ENCODE measurements at regions not wholly inside any gene's neighbourhood (a gene's known extent, or its start where the extent isn't known, plus 50 kb on each side); places are given as distances from the start of the nearest gene placed in this dataset.

GRCh38 chr3:182052332-182052731, 340.6 kb downstream of the SOX2 start:
- in situ Hi-C loops (cut with MboI; ENCODE audit: low sequenced_read_pairs) = no loop called here

GRCh38 chr3:182052757-182053156, 341.0 kb downstream of the SOX2 start:
- in situ Hi-C loops (cut with MboI; ENCODE audit: low sequenced_read_pairs) = no loop called here

DNA sequence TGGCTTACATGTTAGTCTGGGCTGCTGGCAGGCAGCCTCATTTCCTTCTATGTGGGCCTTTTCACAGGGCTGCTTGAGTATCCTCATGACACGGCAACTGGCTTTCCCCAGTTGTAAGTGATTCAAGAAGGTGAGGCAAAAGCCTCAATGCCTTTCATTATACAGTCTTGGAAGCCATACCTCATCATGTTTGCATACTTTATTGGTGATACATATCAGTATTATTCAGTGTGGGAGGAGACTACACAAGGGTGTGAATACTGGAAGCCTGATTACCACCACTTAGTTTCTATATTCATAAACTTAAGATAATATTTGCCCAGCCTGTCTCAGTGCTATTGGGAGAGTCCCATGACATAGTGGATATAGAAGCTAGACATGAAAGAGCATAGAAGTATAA, 346.8 kb downstream of the SOX2 start:
- in situ Hi-C loops (cut with MboI; ENCODE audit: low sequenced_read_pairs) = no loop called here

GRCh38 chr3:182063742-182064141, 352.0 kb downstream of the SOX2 start:
- in situ Hi-C loops (cut with MboI; ENCODE audit: low sequenced_read_pairs) = no loop called here

DNA sequence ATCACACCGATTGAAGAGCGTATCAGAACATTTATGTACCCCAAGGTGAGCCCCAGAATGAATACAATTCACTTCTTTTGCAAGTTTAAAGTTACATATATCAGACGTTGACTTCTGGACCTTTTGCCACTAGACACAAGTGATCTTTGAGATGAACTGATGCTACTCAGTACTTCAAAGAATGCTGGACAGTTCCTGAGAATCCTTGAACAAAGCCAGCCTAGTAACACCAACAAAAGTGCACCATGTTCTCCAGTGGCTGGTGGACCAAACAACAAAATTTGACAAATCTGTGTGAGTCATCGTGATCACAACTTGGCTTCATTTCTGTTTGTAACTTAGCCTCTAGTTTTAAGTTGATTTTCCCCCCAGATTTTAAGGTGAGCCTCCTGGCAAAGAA, 355.7 kb downstream of the SOX2 start:
- in situ Hi-C loops (cut with MboI; ENCODE audit: low sequenced_read_pairs) = no loop called here

DNA sequence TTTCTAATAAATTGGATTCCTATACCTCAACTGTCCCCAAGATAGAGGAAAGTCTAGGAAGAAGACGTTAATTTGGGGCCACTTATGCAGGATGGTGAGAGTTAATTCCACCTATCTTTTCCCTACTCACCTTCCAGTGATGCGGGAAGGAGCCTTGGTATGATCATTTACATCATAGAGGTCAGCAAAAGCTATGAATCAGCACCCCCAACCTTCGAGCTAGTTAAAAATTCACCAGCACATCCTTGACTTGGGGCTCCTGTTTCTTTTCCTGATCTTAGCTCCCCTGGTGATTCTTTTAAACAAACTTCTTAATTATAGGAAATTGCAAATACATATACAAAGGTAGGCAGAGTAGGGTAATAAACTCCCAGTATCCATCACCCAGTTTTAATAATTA, 366.6 kb downstream of the SOX2 start:
- in situ Hi-C loops (cut with MboI; ENCODE audit: low sequenced_read_pairs) = no loop called here

- in situ Hi-C loops (cut with MboI; ENCODE audit: low sequenced_read_pairs) = no loop called here
Measured at GRCh38 chr3:182078929-182079328, 367.2 kb downstream of the SOX2 start.

DNA sequence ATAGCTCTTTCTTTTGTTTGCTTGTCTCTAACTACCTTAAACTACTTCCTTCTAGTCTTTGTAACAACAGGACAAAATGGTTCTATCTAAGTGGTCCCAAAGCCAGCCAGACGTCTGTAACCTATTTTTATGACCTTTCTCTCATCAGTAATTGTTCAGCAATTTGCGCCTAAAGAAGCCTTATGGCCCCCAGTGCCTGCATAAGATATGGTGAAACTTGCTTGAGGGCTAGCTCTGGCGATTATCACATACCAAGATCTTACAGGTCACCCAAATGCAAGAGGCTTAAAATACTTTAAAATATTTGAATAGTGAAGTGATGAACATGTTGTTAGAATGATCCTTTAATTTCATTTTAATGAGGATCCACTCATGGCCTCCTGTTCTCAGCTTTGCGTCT, 369.4 kb downstream of the SOX2 start:
- in situ Hi-C loops (cut with MboI; ENCODE audit: low sequenced_read_pairs) = no loop called here

DNA sequence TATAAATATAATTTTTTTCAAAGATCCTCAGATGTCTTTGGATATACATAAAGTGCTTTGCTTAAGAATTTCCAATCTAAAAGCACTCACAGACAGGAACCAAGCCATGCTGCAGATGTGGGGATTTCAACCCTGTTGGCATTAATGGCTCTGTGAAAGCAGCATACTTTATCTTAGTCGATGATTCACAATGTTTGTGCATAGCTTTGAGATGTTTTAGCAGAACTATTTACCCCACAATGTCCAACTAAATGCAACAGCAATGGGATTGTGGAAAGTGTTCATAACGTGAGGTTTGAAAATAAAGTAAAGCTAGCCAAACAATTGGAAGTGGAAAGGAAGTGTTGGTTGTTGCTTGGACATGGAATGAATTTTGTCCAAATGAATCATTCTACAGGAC, 371.4 kb downstream of the SOX2 start:
- in situ Hi-C loops (cut with MboI; ENCODE audit: low sequenced_read_pairs) = no loop called here

- in situ Hi-C loops (cut with MboI; ENCODE audit: low sequenced_read_pairs) = no loop called here
Measured at GRCh38 chr3:182092662-182093262, 381.0 kb downstream of the SOX2 start.

DNA sequence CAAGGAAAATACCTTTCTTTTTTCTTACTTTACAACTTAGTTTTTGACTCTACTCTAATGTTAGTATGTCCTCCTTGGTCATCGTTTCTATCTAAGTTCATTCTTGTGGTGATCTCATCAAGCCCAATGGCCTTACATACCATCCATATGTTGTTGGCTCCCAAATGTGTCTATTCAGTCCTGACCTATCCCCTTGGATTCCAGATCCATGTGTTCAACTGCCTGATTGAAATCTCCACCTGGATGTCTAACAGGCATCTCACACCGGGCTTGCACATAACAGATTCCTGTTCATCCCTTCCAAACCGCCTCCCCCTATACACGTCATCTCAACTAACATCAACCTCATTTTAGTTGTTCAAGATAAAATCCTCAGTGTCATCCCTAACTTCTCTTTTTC, 382.6 kb downstream of the SOX2 start:
- in situ Hi-C loops (cut with MboI; ENCODE audit: low sequenced_read_pairs) = no loop called here

GRCh38 chr3:182104881-182105280, 393.2 kb downstream of the SOX2 start:
- in situ Hi-C loops (cut with MboI; ENCODE audit: low sequenced_read_pairs) = no loop called here

DNA sequence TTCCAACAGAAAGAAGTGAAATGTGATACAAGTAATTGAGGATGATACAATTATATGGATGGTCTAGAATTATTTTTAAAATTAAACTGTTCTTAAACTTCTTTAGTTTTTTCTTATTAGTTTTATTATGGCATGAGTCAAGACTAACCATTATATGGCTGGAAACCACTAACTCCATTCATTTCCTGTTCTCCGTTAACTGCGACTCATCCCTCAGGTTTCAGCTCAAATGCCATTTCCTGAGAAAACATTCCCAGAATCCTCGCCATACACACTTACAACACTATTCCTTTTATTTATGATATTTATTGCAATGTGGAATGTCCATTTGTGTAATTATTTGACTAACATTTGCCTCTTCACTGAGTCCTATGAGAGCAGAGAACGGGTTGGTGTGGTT, 394.1 kb downstream of the SOX2 start:
- in situ Hi-C loops (cut with MboI; ENCODE audit: low sequenced_read_pairs) = no loop called here

- in situ Hi-C loops (cut with MboI; ENCODE audit: low sequenced_read_pairs) = no loop called here
Measured at GRCh38 chr3:182108371-182108770, 396.6 kb downstream of the SOX2 start.

DNA sequence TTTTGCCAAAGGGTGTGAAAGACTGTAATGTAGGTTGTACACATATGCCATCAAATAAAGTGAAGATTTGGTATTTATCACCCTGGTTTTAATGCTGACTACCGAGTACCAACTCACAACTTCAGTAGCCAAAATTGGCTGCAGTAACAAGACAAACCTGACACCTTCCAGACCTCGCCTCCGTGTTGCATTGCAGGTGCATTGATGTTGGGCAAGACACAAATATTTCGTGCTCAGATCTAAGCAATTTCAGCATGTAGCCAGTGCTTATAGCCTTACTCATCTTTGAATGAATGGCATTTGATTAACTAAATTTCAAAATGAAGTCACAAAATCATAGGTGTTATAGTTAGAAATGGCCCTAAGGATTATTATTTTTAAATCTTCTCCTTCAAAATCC, 400.2 kb downstream of the SOX2 start:
- in situ Hi-C loops (cut with MboI; ENCODE audit: low sequenced_read_pairs) = no loop called here

GRCh38 chr3:182115328-182116015, 403.7 kb downstream of the SOX2 start:
- in situ Hi-C loops (cut with MboI; ENCODE audit: low sequenced_read_pairs) = no loop called here

DNA sequence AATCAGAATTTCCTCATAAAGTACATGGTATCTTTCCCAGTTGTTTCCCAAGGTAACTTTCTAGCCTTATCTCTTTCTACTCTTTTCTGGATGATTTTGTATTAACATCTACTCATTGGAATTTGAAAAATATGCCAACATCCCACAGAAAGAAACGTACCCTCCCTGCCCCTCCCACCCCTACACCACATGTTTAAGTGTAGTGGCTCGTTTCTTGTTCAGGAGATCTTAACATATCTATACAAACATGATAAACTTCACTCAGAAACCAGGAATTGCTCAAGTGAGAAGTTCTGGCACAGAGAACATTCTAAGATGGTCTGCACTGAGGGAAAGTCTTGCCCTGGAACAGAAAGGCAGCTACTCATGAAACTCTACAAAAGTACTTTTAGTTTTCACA, 404.7 kb downstream of the SOX2 start:
- in situ Hi-C loops (cut with MboI; ENCODE audit: low sequenced_read_pairs) = no loop called here

- in situ Hi-C loops (cut with MboI; ENCODE audit: low sequenced_read_pairs) = no loop called here
Measured at GRCh38 chr3:182117131-182117530, 405.4 kb downstream of the SOX2 start.

- in situ Hi-C loops (cut with MboI; ENCODE audit: low sequenced_read_pairs) = no loop called here
Measured at GRCh38 chr3:182117583-182117982, 405.9 kb downstream of the SOX2 start.

DNA sequence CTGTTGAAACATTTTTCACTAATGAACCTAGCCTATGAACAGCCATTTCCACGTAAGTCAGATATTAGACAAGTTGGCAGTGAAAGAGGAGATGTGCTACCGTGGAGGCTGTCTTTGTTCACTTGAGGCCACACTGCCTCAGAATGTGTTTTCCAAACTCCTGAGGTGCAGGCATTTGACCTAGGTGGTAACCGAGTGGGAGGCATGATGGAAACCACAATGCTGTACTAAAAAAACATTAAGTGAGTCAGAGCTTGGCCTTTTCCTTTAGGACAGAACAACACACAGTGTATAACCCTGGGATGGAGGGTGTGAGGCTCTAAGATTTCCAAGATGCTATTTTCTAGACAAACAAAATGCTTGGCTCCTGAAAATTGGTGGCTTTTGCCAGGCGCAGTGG, 406.3 kb downstream of the SOX2 start:
- in situ Hi-C loops (cut with MboI; ENCODE audit: low sequenced_read_pairs) = no loop called here

DNA sequence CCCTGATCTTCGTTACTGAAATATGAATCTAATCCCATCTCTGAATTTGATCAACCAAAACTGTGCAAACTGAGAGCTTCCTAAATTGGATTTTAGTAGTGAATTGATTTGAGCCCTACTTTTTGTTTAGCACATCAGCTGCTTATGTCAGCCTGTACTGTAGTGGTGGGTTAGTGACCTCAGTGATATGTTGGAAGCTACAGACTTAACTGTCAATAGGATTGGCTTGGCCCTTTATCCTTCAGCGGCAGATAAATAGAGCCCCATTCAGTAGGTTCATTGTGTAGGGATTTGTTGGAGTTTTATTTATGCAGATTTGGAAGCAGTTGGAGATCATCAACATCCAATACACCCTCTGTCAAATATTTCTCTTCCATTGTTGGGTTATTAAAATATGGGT, 409.7 kb downstream of the SOX2 start:
- in situ Hi-C loops (cut with MboI; ENCODE audit: low sequenced_read_pairs) = no loop called here

DNA sequence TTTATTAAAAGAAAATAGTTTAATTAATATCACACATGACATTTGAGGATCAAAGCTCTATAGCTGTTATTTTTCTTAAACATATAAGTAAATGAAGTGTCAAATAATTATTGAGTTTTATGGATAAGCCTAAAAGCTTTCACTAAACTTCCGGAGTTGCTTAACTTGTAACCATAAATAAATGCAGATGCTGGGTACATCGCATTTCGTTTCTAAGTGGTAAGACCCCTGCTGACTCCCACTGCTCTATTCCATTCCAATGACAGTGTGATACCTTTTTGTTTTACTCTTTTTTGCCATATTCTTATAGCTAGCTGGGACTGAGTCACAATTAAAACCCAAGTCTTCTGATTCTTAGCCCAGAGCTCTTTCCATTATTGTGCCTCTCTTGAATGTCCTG, 411.1 kb downstream of the SOX2 start:
- in situ Hi-C loops (cut with MboI; ENCODE audit: low sequenced_read_pairs) = no loop called here

DNA sequence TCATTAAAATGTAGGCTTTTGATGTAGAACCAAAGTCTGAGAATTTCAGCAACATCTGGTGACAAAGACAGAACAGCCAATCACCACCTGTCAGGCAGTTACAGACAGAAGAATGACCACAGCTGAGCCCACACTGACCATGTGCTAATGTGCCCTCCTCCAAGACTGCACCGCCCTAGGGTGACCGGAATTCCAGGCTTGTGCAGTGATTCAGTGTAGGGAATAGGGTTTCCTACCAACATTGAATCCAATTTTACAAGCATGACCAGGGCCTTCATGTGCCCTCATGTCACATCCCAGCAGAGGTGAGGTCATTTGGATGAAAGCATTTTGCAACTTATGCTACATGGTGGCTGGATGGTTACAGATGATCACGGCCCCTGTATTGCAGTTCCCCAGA, 412.5 kb downstream of the SOX2 start:
- in situ Hi-C loops (cut with MboI; ENCODE audit: low sequenced_read_pairs) = no loop called here

Measured in HL-60/S4 treated with phorbol 12-myristate 13-acetate at 8.2 ng/mL for 4 days and 3 days (cell line).